T-helper 2 cell treated with Interferon-gamma antibody and Interleukin-4, amounts not matched to agents 100 ng/mL and 5 ng/mL, for 36 hours (primary cell): ENCODE measurements at regions not wholly inside any gene's neighbourhood (a gene's known extent, or its start where the extent isn't known, plus 50 kb on each side); places are given as distances from the start of the nearest gene placed in this dataset.
"Not testable (repeated sequence)": the region's sequence is repeated elsewhere in the genome, so short reads cannot be mapped to it uniquely, and the experiment has no call there.

Experiments used
- intact Hi-C: fragments of 100-400 bp; cut with micrococcal nuclease; formaldehyde crosslinking; loops from one replicate; pipeline ENCODE4 v1.15.1; 2023

DNA sequence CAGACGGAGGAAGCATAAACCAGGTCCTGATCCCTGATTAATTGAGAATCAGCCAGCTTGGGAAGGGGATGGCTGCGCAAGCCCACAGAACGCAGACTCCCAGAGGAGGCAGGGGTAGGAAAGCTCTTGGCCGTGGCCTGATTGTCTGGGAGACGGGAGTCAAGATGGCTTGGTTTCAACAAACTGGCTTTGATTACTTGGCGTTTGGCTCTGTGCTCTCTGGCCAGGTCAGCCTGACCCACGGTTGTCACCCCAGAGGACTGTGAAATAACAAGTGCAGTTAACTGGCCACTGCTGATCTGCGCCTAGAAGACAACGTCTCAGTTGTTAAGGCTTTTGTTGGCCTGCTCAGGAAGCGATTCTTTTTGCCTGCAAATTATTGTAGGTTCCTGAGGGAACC is 387.0 kb upstream of the PROK2 start:
- intact Hi-C loops = no loop called here

DNA sequence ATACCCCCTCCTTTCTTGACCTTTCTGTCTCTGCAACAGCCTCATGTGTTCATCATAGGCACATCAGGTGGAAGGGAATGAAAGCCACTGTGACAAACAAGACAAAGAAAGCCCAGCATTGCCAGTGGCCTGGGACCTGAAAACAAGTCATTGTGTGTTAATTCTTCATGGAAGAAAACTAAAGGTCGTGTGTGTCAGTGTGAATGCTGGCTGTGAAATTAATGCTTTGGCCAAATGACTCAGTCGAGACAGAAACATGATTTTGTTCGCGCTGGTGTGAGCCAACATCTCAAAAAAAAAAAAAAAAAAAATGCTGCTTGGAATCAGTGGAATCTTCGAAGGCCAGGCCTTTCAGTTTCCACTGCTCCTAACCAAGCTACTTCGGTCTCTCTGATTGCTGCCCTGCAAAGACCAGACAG is 386.5 kb upstream of the PROK2 start:
- intact Hi-C loops = no loop called here

DNA sequence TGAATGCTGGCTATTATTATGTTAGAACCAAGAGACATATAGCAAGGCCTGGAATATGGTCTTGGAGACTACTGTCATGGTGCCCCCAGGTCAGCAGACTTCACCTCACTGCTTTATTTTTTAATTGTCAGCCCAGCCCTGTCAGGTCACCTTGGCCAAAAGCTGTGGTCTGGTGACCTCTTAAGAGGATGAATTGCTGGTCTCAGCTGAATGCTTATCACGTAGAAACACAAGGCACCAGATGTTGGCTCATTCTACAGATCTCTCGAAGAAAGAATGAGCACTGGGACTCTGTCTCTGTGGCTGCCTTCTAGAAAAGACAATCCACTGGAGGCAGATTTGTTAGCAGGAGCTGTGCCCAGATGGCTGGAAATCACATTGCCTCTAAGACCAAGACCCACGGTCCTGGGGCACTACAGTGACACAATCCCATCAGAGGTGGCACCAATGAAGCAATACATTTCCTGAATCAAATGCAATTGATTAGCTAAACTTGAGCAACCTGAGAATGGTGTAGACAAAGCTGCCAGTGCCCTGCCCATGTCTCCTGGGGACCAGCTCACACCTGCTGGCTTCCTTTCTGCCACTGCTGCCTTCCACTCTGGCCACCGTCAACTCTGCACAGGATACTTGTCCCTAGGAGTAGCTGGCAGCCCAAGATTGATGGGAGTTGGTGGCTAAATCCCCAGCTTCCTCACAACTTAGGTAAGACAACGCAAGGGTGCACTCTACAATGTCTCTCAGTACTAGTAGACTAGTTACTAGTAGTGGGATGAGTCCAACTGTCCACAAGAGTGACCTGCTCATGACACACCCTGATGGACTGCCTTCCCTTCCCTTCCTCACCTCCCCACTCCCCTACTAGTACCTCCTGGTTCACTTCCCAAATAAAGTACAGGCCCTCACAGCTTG is 384.9 kb upstream of the PROK2 start:
- intact Hi-C loops = no loop called here

DNA sequence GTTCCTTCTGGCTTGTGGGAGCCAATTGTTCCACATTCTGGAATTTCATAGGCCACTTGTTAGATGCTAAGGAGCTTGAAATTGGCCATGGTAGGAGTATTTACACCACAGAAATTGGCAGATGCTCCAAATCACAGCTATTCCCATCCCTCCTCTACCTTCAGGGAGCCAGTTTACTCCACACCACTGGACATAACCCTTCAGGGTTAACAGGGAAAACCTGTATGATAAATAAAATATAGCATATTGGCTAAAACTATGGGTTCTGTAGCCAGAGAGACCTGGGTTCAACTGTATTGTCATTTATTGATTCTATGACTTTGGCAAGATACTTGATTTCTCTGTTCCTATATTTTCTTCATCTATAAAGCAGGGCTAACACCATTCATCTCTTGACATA is 384.2 kb upstream of the PROK2 start:
- intact Hi-C loops = no loop called here

DNA sequence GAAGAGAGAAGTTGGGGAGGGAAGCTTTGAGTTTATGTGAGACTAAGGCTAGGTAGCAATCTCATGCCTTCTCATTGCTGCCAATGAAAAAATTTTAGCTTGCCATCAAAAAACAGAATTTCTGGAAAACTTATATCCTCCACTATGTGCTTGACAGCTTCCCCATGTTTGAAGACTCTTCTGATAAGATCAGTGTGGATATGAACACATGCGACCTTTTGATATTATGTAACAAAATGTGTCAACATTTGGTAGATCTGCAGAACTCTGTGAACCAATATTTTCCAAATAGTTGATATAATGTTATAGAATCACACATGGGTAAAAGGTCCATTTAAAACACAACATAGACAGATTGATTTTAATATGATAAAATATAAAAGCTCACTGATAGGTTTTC is 380.9 kb upstream of the PROK2 start:
- intact Hi-C loops = no loop called here

DNA sequence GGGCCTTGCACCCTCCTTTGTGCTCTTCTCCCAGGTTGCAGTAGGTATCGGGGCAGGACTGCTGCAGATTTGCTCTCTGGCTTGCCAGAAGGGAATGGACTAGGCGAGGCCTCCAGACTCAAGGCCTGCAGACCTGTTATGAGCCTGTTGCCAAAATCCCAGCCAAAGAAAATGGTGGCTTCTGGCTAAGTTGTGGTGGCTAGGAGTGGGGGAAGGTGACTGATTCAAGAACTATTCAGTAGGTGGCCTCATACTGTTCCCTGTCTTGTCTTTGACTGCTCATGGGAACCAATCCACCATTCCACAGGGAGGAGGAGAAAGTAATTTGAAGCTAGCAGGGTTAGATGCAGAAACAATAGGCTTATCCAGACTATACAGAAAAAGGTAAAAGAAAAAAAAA is 380.4 kb upstream of the PROK2 start:
- intact Hi-C loops = no loop called here

DNA sequence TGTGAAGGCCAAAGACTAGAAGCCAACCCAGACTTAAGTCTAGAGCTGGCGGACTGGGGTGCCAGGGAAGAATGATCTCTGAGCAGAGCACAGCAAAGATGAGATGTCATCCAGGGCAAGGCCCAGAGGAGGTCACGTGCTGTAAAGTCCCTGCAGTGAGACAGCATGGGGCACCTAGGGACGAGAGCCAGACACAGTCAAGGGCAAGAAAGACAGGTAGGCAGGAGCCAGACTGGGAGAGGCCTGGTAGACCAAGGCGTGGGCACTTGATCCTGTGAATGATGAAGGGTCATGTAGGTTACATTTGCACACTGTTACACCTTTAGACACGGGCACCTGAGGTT is 379.7 kb upstream of the PROK2 start:
- intact Hi-C loops = no loop called here

DNA sequence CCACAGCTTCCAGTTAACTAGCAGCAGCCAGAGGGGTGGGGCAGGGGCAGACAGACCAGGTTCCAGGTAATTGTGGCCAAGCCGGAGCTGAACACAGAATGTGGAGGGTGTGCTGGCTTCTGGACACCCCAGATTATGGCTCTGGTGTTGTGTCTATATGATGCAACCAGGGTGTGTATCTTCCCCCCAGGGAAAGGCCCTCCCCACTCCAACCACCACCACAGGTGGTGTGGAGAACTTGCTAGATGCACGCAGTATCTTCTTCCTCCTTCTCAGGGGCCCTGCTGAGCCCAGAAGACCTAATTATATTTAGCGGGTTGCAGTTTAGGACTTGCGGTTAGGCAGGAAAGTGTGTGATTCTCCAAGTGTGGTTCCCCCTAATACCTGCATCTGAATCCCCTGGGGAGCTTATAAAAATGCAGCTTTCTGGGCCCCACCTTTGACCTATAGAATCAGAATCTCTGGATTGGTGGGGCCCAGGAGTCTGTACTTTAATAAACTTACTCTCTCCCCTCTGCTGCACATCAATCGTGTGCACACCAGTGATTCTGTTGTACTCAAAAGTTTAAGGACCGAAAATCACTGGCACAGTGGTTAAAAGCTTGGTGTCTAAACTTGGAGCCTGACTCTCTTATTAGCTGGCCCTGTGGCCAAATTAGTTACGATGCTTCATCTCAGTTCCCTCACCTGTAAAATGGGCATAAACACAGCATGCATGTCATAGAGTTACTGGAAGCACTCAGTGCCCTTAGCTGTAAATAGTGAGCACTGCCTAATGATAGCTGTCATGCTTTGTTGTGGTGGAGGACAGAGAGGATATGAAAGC is 379.1 kb upstream of the PROK2 start:
- intact Hi-C loops = no loop called here

DNA sequence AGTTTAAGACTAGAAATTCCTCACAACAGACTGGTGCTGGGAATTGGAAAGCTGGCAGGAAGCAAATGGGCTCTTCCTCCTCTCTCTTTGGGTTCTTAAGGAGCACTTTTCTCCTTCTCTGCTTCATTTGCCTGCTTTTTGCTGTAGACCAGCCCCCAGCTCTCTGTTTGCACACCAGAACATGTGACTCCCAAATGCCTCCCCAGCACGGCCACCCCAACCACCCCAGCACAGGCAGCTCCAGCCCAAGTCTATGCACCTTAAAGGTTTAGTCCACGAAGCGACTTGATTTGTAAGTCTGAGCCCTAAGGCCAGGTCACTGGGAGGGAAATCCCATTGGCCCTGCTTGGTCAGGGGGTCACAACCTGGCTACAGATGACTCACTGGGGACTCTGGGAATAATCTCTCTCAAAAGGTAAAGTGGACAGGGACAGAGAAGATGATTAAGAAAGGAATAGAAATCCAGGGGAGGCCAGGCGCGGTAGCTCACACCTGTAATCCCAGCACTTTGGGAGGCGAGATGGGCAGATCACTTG is 377.8 kb upstream of the PROK2 start:
- intact Hi-C loops = no loop called here

DNA sequence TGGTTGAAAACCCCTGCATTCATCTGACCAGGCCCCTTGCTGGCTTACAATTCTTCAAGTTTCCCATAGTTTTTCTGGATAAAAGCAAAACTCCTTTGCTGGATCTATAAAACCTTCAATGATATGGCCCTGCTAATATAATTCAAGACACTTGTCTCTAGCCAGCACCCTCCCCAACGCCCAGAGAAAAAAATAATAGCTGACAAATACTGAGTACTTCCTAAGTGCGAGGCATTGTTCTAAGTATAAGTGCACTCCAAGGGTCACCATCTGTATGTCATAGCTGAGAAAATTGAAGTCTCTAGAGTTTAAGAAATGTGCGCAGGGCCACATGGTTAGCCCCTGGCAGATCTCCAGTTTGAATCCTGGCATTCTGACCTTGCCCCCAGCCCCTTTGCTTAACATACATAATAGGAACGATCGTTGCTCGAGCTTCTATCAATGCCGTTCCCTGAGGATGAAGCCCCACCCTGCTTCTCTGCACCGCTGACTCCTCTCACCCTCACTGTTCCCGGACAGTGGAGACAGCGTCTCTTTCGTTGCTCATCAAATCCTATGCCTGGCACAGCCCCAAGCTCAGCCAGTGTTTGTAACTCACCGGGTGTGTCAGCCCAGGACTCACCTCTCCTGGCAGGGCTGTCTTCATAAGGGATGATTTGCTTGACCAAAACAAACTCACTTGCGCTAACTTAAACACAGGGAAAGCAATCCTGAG is 377.1 kb upstream of the PROK2 start:
- intact Hi-C loops = no loop called here

DNA sequence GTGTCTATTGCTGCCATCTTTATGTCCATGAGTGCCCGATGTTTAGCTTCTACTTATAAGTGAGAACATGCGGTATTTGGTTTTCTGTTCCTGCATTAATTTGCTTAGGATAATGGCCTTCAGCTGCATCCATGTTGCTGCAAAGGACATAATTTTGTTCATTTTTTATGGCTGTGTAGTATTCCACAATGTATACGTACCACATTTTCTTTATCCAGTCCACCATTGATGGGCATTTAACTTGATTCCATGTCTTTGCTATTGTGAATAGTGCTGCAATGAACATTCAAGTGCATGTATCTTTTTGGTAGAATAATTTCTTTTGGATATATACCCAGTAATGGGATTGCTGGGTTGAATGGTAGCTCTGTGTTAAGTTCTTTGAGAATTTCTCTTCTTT is 376.3 kb upstream of the PROK2 start:
- intact Hi-C loops = not testable (repeated sequence)

DNA sequence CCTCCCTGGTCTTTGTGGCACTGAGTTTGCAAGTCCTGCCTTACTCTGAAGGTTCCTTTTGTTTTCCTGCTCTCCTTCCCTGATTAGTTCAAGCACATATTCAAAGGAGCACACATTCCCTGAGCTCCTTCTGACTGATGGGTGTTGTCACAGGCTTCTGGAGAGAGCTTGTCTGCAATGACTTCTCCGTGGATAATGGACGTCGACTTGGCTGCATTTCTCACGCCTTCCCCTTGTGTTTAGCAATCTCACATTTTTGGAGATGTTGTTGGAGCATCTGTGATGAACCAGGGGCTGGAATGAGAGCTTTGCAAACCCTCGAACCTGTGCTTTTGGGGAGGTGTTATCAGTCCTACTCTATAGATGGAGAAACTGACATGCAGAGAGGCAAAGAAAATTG is 375.4 kb upstream of the PROK2 start:
- intact Hi-C loops = no loop called here

DNA sequence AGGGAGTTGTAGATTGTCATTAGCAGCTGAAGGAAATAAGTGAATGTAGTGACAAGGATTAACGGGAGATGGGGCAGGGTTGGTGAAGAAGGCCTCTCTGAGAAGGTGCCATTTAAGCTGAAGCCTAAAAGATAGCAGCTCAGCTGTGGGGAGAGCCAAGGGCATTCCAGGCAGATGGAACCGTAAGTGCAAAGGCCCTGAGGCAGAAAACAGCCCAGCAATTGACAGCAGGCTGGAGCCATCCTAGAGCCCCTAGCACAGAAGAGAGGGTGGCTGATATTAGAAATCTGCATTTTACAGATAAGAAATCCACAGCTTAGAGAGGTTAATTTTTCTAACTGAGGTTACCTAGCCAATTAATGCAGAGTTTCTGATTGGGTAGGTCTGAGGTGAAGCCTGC is 374.5 kb upstream of the PROK2 start:
- intact Hi-C loops = no loop called here

DNA sequence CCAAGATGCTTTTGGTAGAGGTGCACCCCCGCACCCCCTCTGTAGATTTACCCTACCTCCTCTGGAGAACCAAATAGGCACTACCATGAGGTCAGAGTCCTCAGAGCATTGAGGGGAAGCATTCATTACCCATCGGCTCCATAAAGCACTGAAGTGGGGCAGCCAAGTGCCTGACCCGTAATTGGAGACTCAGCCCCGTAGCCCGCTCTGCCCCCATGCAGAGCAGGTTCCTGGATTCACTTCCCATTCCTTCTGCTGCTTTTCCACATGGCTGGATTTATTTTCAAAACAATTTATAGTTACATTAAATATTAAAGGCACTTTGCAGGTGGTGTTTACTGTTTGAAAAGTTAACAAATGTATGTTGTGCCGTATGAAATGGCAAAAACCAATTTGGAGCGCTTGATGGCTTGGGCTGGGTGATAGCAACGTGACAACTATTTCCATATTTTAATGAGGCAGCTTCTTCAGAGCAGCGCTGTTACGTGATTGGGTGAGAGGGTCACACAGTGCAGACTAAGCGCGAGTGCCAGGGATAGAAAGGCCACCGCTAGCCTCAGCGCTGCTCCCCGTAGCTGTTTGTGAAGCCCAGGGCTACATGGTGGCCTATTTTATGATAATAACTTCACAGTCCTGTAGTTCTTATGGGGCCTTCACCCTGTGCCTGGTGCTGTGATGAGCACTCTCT is 373.8 kb upstream of the PROK2 start:
- intact Hi-C loops = no loop called here

DNA sequence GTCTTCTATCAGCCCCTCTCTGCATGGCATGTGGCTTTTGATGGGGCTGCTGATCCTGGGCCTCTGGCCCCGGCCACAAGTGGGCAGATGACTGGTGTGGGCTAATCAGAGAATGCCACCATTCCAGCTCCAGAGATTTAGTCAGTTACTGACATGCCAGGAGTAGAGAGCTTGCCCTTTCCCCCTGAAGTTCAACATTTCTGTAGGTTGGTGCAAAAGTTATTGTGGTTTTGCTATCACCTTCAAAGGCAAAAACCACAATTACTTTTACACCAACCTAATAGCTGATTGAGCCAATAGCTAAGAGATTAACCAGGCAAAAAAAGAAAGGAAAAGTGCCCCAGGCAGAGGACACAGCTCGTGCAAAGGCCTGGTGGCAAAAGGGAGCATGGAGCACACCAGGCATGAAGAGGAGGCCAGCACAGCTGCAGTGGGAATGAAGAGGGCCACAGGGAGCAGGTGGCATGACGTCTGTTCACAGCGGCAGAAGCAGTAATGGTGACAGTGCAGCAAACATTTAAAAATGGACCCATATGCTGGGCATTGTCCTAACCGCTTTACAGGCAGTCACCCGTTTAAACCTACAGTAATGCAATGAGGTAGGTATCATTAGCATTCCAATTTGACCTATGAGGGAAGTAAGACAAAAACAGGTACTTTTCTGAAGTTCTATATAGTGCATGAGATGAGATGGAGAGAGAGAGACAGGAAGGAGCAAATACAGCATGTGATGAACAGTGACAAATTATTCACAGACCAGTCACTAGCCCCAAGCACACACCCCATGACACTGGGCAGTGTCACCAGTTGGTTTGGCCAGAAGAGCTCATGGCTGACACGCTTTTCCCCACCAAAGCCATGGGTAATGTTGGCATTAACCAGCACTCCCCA is 373.0 kb upstream of the PROK2 start:
- intact Hi-C loops = no loop called here

DNA sequence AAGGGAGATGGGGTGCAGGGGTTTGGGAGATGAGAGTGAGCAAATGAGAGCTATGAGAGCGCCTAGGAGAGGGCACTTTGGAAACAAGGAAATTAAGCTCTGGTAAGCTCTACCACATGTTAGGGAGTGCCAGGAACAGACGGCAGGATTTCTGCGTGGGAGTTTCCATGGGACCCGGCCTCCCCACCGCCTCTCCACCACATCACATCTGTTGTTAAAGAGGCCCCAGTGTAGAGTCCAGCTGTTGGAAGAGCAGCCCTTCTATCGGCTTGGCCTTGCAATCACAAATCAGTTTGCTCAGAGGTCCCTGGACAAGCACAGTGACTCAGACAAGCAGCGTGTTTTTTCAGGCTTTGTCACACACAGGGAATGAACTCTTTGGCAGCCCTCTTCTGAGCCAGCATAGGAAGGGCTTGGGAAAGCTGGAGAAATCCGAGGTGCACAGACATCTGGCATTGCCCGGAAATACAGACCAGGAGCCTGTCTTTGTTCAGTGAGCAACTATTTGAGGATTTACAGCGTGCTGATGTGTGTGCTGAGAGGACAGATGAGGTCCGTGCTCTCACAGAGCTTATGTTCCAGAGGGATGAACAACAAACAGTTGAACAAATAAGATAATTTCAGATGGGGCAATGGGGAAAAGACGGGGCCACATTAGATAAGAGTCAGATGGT is 370.6 kb upstream of the PROK2 start:
- intact Hi-C loops = no loop called here

DNA sequence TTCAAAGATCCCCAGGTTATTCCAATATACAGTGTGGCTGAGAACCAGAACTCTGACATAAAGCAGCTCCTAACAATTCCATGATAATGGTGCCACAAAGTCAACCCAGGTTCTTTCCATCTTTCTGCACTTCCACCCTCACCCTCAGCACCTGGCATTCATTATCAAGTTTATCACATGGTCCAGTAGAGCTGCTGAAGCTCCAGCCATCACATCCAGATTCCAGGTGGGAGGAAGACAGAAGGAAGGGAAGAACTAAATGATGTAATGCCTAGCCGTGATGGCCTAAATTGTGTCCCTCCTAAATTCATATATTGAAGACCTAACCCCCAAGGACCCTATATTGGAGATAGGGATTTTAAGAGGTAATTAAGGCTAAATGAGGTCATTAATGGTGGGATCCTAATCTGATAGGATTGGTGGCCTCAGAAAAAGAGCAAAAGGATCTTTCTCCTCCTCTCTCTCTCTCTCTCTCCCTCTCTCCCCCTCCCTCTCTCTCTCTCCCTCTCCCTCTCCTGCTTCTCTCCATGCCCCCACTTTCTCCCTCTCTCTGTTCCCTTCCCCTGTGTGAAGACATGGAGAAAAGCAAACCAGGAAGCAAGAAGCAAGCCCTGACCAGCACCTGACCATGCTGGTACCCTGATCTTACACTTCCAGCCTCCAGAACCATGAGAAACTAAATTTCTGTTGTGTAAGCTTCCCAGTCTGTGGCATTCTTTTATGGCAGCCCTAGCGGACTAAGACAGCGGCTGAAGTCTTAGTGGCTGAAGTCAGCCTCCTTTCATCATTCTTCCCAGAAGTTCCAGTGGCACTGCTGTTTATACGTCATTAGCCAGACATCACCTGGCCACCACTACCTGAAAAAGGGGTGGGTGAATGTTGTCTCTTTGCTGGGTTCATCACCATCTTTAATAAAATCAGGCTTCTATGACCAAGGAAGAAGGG is 369.7 kb upstream of the PROK2 start:
- intact Hi-C loops = no loop called here

DNA sequence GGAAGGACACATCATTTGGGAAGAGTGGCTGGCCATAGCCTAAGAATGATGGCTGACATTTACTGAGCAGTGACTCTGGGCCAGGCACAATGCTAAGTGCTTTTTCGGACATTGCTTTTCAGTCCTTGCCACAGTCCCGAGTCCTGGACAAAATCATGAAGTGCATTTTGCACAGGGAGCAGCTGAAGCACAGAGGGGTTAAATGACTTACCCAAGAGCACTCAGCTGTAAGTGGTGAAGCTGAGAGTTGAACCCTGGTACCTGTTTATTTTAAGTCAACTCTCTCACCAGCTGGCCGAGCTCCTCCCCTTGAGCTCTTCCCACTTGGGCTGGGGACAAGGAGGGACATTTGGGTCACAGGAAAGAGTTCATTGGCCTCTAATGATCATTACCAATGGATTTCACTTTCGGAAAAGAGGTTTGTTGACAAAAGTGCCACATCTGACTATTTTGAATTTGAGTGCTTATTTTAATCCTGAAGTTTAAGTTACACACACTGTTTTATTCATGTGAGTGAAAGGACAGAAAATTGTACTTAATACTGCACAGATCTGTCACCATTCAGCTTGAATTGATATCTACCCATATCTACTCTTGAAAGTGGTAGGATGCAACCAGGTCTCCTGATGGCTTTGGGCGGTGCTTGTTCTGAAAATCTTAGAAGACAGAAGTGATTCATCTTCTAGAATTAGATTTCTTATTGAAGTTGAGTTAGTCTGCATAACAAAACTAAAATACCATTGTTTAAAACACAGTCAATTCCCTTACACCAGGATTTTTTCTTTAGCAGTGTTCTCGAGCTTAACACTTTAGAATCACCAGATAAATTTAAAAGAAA is 368.7 kb upstream of the PROK2 start:
- intact Hi-C loops = no loop called here
